Fibroblast of villous mesenchyme (primary cell): ENCODE measurements at regions not wholly inside any gene's neighbourhood (a gene's known extent, or its start where the extent isn't known, plus 50 kb on each side); places are given as distances from the start of the nearest gene placed in this dataset.

ENCODE experiments used
- DNase-seq: peaks from one replicate; pipeline ENCODE4 v3.0.0-alpha.2; 2010; ENCODE audit warnings: low read depth
- H3K4me3 ChIP-seq: 2 replicates; pipeline ENCODE4 v1.5.1; 2011; ENCODE audit warnings: low read depth, mild to moderate bottlenecking, low read length
- CTCF ChIP-seq: IDR thresholded peaks from 2 replicates; pipeline ENCODE4 v1.5.1; 2012; ENCODE audit warnings: low read depth, mild to moderate bottlenecking, low read length; ENCODE audit not compliant: insufficient read depth

- no peak for TF ChIP-seq CTCF
- no peak for DNase-seq
- no peak overlapping the region for H3K4me3 ChIP-seq
Observed at GRCh38 chr1:79264975-79265818, 258.7 kb upstream of the ADGRL4 start.

- peak; percentile 8 for DNase-seq
- TF ChIP-seq CTCF = no peak
- no peak overlapping the region for H3K4me3 ChIP-seq
Observed at GRCh38 chr1:79264285-79264684, 257.8 kb upstream of the ADGRL4 start.

- H3K4me3 ChIP-seq = no peak overlapping the region
- TF ChIP-seq CTCF = no peak
- no peak for DNase-seq
Observed at GRCh38 chr1:79262745-79263258, 256.3 kb upstream of the ADGRL4 start.

GRCh38 chr1:79259390-79260336, 253.1 kb upstream of the ADGRL4 start:
- no peak overlapping the region for H3K4me3 ChIP-seq
- peak; percentile 45 for DNase-seq
- peak; percentile 62 for TF ChIP-seq CTCF

- no peak for DNase-seq
- TF ChIP-seq CTCF = no peak
- H3K4me3 ChIP-seq = no peak overlapping the region
Observed at GRCh38 chr1:79255421-79255820, 248.9 kb upstream of the ADGRL4 start.

- DNase-seq = no peak
- no peak for TF ChIP-seq CTCF
- H3K4me3 ChIP-seq = no peak overlapping the region
Observed at GRCh38 chr1:79252598-79252997, 246.1 kb upstream of the ADGRL4 start.
